ENCODE measurements at regions not wholly inside any gene's neighbourhood (a gene's known extent, or its start where the extent isn't known, plus 50 kb on each side); places are given as distances from the start of the nearest gene placed in this dataset.
"Not testable (repeated sequence)": the region's sequence is repeated elsewhere in the genome, so short reads cannot be mapped to it uniquely, and the experiment has no call there.

DNA sequence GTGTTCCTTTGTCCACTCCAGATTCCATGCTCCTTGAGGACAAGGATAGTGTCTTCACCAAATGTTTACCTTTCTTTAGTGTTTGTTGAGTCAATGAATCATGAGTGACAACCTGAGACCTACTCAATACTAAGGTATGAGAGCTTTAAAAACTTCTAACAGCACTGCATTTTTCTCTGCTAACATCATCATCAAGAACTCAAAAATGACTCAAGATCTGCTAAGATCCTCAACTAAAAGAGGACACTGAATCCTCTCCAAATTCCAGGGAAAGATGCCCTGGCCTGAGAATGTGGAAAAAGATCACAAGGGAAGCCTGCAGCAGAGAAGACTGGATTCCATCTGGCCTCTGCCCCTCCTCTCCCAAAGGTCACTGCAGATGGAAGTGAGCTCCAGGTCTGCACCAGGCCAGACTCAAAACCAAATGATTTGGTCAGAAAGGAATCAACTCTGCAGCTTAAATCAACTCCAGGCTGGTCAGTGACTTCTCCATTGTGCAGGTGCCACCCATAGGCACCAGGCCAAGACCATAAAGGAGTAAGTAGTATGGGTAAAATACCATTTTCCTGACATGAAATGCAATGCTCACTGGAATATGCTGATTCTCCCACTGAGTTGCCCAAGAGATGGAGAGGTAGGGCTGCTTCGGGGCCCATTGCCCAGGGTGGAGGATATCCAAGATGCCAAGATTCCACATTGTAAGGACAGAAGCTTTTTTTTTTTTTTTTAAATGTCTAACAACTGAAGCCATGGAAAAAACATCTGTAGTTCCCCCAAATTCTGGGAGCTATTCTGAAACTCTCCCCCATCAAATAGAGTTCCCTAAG is 89.5 kb upstream of the DOCK9 start:
- peak; percentile 70 for DNase-seq
- in situ Hi-C loops (cut with HindIII; ENCODE audit: low pct_ligation_motif_present, low pct_unique_long_range_greater_than_20kb, low sequenced_read_pairs): no loop called here

DNA sequence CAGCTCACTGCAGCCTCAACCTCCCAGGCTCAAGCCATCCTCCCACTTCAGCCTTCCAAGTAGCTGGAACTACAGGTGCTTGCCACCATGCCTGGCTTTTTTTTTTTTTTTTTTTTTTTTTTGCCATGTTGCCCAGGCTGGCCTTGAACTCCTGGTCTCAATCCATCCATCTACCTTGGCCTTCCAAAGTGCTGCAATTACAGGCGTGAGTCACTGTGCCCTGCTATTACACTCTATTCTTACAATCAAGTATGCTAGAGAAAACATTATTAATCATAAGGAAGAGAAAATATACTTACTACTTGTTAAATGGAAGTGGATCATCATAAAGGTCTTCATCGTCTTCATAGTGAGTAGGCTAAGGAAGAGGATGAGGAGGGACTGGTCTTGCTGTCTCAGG is 93.3 kb upstream of the DOCK9 start:
- no peak for DNase-seq
- in situ Hi-C loops (cut with HindIII; ENCODE audit: low pct_ligation_motif_present, low pct_unique_long_range_greater_than_20kb, low sequenced_read_pairs): no loop called here

DNA sequence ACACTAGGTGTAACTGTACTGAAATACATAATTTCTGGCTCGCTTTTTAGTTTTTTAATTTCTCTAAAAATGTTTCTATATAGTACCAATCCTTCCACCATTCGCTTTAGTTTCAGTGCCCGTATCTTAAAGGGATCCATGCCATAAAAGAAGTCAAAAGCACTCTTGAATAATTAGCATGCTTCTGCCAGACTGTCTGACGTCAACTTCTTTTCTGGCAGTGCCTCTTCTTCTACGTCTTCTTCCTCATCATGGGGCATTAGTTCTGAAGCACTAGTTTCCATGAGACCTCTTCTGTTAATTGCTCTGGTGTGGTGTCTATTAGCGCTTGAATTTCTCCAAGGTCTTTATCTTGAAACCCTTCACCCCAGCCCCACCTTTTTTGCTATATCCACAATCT is 93.8 kb upstream of the DOCK9 start:
- in situ Hi-C loops (cut with HindIII; ENCODE audit: low pct_ligation_motif_present, low pct_unique_long_range_greater_than_20kb, low sequenced_read_pairs): no loop called here
- DNase-seq: no peak

DNA sequence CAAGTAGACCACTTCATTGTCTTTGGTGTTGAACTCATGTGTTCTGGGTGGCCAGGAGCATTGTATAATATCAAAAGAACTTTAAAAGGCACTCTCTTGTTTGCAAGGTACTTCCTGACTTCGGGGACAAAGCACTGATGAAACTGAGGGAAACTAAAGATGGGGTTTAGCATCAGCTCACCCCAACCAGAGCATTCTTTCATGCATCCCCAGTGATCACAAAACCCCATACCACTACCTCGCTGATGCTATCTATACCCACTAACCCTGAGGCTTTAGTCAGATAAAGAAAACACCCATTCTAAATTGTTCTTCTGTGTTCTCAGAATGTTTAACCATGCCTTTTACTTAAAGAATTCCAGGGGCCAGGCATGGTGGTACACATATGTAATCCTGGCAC is 94.5 kb upstream of the DOCK9 start:
- no peak for DNase-seq
- in situ Hi-C loops (cut with HindIII; ENCODE audit: low pct_ligation_motif_present, low pct_unique_long_range_greater_than_20kb, low sequenced_read_pairs): no loop called here

DNA sequence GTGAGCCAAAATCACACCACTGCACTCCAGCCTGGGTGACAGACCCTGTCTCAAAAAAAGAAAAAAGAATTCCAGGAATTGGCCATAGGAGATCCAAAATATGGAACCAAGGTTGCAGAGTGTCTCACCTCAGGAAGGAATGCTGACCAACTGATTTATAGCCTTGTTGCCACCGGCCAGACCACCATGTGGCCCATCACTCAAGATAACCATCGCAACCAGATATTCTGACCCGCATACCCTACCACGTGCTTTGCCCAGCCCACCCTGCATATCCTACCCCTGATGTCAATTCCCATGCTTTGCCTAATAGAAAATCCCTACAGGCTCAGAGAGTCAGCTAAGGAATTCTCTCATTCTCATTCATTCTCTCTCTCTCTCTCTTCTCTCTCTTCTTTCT is 95.1 kb upstream of the DOCK9 start:
- no peak for DNase-seq
- in situ Hi-C loops (cut with HindIII; ENCODE audit: low pct_ligation_motif_present, low pct_unique_long_range_greater_than_20kb, low sequenced_read_pairs): no loop called here

DNA sequence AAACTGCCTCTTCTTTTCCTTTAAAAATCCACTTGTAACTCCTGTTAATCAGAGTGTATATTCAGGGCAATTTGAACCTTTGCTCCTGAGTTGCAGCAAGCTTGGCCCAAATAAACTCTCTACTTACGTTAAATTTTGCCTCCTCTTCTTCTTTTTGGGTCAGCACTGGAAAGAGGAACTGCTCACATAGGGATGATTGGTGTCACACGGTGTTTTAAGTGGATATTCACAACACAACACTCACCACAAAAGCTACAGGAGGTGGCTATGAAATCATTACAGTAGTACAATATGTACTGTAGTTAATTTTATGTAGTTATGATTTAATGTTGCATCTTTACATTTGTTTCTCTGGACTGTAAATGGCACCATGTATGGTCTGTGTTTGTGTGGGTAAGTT is 96.8 kb upstream of the DOCK9 start:
- in situ Hi-C loops (cut with HindIII; ENCODE audit: low pct_ligation_motif_present, low pct_unique_long_range_greater_than_20kb, low sequenced_read_pairs): no loop called here
- DNase-seq: no peak

DNA sequence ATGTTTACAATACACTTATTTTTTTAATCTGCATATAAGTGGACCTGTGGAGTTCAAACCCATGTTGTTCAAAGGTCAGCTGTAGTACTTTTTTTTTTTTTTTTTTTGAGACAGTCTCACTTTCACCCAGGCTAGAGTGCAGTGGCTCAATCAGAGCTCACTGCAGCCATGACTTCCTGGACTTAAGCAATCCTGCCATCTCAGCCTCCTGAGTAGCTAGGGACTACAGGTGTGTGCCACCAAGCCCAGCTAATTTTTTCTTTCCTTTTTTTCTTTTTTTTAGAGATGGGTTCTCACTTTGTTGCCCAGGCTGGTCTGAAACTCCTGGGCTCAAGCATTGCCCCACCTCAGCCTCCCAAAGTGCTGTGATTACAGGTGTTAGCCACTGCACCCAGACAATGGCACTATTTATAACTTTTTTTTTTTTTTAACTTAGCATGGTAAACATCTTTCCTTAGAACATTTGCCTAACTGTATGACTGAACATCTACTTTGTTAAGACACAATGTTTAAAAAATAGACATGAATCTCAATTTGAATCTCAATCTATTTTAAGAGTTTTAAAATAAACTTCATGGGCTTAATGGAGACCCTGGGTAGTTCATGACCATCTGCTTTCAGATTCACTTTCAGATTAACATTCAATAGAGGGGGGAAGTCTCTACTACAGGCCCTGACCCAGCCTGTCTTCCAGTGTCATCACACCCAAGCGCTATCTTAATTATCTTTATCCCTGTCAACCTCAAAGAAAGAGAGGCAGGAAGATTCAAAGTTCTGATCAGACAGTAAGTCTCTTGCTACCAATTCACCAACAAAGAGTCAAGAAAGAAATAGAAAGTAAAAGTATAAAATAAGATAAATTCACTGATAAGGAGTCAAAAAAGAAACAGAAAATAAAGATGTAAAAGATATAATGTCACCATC is 97.7 kb upstream of the DOCK9 start:
- in situ Hi-C loops (cut with HindIII; ENCODE audit: low pct_ligation_motif_present, low pct_unique_long_range_greater_than_20kb, low sequenced_read_pairs): no loop called here
- DNase-seq: no peak

DNA sequence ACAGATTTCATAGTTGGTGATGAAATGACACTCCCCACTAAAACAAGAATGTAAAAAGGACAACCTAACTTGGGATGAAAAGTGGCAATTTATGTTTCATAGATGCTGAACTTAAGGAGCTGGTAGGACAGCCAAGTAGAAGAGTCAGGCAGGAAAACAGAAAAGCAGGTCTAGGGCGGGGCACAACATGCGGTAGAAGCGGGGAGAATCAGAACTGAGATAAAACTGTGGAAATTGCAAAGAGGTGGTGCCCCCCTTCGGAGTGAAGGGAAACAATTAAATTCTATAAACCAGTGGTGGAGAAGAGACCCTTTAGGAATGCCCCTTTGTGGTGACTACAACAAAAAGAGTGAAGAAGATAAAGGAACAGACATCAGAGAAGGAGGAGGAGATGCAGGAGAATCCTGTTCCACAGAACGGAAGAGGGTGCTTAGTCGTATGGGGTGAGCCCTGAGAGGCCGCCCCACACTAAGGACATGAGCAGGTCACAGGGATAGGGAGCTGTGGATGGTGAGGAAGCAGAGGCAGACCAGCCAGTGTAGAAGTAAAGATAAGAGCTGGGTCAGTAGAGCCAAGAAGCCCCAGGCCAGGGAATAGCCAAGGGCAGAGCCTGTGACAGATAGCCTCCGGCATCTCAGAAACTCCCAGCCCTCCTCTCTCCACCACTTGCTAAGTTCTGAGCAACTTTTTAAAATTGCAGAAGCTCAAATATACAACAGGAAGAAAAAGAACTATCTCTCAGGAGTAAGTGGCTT is 100.3 kb upstream of the DOCK9 start:
- DNase-seq: no peak
- in situ Hi-C loops (cut with HindIII; ENCODE audit: low pct_ligation_motif_present, low pct_unique_long_range_greater_than_20kb, low sequenced_read_pairs): no loop called here

DNA sequence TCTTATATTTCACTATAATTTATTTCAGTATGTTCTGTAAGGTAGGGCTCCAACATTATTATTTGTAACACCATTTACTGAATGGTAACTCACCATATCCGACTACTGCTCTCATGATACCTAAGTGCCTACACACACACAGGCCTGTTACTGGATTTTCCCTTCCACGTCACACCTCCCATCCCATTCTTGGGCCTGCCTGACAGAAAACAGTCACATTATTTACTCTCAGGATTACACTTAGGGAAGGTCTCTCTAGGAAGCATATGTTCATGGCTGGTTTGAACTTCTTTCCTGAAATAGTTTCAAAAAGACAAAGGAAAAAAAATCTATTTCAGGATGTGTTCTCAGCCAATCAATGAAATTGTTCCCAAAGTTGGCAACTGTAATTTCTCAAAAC is 102.3 kb upstream of the DOCK9 start:
- in situ Hi-C loops (cut with HindIII; ENCODE audit: low pct_ligation_motif_present, low pct_unique_long_range_greater_than_20kb, low sequenced_read_pairs): no loop called here

DNA sequence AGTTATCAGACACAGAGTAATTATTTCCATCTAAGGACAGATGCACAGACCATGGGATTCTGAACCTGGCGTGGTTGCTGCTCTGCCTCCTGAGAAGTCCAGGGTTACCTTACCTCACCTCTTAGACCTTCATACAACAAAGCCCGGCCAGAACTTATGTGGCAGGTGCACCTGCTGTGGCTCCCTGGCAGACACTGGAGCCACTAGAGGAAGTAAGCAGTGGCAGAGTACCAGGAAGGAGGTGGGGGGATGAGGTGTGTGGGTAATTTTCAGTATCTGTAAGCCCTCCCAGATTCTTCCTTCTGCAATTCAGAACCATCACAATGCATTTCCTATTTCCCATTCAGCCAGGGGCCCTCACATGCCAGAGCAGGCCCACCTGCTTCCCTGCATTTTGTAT is 106.1 kb upstream of the DOCK9 start:
- DNase-seq: no peak

More for the DNA sequence above, 102.3 kb upstream of the DOCK9 start:
- DNase-seq: no peak

DNA sequence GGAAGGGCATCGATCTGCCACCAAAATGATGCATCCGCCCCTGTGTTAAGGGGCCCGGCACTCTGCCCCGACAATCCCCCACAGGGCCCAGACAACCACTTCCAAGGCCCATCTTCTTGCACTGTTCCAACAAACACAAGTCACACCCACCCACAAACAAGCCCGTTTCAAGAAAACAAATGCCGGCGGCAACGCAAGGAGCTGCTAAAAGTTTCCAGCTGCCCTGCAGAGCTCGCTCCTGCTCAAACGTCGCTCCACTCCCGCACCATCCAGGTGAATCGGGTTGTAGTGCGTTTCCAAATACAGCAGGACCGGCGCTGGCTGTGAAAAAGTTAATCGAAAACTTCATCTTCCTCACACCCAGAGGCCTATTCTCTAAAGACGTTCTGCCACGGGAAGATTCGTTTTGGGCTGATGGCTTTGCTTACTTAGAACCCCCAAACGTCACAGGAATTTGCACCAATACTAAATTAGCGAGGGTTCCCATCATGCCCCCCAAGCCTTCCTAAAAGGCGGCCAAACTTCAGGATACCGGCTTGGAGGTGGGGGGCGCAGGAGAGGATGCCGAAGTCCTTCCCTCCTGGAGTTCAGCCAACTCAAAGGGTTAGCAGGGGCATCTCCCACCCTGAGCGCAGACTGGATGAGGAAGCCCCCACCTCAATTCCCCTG is 107.4 kb upstream of the DOCK9 start:
- no peak for DNase-seq
- in situ Hi-C loops (cut with HindIII; ENCODE audit: low pct_ligation_motif_present, low pct_unique_long_range_greater_than_20kb, low sequenced_read_pairs): no loop called here

More for the DNA sequence above, 106.1 kb upstream of the DOCK9 start:
- in situ Hi-C loops (cut with HindIII; ENCODE audit: low pct_ligation_motif_present, low pct_unique_long_range_greater_than_20kb, low sequenced_read_pairs): no loop called here

DNA sequence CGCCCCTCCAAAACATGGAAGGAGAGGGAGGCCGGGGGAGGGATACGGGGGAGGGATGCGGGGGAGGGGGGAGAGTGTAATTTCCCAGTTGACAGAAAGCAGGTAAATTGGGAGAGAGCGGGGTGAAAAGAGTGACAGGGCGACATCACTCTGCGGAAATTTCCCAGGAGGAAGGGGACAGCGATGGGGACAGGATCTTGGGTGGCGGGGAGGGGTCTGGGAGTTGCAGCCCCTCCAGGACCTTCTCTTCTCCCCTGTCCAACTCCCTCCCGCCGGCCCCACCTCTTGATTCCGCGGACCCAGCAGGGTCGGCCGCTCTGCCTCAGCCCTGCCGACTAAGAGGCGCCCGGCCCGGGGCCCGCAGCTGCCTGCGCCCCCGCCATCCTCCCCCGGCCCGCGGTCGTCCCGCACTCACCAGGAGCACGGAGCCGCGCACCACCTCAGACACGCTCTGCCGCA is 108.0 kb upstream of the DOCK9 start:
- DNase-seq: no peak
- in situ Hi-C loops (cut with HindIII; ENCODE audit: low pct_ligation_motif_present, low pct_unique_long_range_greater_than_20kb, low sequenced_read_pairs): no loop called here

DNA sequence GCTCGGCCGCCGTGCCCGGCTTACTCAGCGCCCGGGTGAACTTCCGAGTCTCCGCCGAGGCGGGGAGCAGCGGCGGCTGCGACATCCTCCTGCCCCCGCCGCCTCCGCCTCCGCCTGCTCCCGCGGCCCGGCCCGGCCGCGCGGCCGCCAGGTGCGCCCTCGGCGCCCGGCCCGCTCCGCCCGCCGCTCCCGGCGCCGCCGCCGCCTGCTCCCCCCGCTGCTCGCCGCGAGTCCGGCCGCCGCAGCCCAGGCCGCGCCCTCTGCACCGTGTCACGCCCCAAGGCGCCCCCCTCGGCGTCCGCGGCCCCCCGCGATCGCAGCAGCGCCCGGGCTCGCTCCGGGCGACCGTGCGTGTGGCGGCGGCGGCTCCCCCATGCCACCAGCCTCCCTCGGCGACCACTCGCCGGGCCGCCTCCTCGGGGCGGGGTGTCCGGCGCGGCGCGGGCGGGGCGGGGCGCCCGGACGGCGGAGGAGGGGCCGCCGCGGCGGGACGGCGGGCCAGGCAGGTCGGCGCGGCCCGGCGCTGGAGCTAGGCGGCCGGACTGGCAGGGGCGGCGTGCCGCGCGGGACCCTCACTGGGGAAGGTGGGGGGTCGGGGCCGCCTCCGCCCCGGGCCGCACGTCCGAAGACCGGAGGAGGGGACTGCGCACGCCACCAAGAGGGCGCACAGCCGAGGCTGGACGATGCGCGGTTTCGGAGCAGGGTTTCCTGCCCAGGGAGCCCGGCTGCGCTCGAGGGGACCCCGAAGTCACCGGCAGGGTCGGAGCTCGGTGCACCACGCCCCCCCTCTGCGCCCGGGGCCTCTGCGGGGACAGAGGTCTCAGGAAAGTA is 108.6 kb upstream of the DOCK9 start:
- in situ Hi-C loops (cut with HindIII; ENCODE audit: low pct_ligation_motif_present, low pct_unique_long_range_greater_than_20kb, low sequenced_read_pairs): no loop called here
- DNase-seq: peak; percentile 59

DNA sequence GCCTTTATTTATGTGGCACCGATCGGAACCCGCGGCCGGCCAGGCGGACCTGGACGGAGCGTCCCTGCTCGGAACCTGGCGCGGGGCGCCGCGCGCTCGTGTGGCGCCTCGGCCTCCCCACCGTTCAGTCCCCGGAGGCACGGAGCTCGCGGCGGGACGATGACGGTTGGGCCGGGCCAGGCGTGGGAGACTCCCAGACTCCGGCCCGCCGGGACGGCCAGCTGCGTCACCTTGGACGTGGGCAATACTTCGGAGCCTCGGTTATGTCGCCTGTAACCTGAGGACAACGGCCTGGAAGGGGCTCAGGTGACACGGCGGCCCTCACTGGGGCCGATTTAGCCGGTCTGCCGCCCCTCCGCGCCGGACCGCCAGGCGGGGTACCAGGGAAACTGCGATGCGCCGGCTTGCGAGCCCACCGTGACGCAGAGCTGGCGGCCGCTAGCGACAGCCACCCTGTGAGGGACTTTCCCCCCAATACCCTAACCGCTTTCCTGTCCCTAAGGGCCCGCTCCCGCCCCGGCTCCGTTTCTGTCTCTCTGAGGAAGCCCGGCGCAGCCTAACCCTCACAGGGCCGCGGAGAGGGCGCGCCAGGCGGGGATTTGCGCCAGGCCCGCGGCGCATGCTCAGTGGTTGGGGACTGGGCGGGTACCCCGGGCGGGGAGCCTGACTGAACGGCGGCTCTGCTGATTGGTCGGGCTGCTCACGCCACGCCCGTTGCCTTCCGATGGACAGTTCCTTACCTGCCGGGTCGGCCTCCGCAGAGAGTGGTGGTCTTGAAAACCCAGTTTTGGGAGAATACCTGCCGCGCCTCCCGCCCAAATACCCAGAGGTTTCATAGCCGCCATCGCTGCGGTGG is 109.5 kb upstream of the DOCK9 start:
- in situ Hi-C loops (cut with HindIII; ENCODE audit: low pct_ligation_motif_present, low pct_unique_long_range_greater_than_20kb, low sequenced_read_pairs): no loop called here
- DNase-seq: peak; percentile 83

DNA sequence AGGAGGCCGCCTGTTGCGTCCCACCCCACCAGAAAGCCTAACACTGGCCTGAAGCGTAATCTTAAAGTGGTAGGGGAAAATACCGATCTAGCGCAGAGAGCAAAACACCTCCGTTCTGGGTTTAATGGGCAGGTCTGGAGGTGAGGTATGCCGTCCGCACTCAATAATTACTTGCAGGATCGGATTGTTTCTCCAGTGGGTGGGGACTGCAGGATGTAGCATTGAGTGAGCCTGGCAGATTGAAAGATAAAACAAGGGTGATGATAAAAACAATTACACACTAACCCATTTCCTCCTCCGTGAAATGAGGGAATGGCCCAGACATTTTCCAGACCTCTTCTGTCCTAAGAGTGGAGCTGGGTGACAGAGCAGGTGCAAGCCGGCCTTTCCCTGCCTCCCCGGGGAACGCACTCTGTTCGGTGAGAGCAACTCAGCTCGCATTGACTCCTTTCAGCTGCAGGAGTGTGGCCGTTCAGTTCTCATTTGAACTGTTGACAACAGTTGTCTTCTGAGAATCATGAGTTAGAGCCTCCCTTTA is 110.2 kb upstream of the DOCK9 start:
- in situ Hi-C loops (cut with HindIII; ENCODE audit: low pct_ligation_motif_present, low pct_unique_long_range_greater_than_20kb, low sequenced_read_pairs): no loop called here
- no peak for DNase-seq

DNA sequence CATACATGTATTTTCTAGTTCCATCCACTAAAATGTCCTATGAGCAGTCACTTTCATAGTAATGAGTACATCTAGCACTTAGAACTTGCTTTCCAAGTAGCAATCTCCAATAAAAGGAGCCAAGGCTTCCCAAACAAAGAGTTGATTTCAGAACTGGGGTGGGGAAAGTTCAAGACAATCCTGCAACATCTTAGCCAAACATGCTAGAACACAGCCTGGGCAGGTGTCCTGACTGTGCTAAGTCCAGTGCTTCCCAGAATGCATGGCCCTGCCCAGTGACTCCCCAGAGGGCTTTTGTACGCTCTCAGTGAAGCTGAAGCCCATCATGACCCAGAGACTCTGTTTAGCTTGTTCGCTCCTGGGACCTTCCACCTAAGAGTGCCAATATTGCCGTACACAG is 106.7 kb upstream of the UBAC2 start:
- in situ Hi-C loops (cut with HindIII; ENCODE audit: low pct_ligation_motif_present, low pct_unique_long_range_greater_than_20kb, low sequenced_read_pairs): no loop called here
- no peak for DNase-seq

DNA sequence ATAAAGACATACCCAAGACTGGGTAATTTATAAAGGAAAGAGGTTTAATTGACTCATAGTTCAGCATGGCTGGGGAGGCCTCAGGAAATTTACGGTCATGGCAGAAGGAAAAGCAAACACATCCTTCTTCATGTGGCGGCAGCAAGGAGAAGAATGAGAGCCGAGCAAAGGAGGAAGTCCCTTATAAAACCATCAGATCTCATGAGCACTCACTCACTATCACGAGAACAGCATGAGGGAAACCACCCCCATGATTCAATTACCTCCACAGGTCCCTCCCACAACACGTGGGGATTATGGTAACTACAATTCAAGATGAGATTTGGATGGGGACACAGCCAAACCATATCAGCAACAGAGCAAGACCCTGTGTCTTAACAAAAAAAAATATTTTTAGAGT is 98.8 kb upstream of the UBAC2 start:
- DNase-seq; in situ Hi-C loops (cut with HindIII; ENCODE audit: low pct_ligation_motif_present, low pct_unique_long_range_greater_than_20kb, low sequenced_read_pairs): not testable (repeated sequence)
